ENCODE measurements at regions not wholly inside any gene's neighbourhood (a gene's known extent, or its start where the extent isn't known, plus 50 kb on each side); places are given as distances from the start of the nearest gene placed in this dataset.

DNA sequence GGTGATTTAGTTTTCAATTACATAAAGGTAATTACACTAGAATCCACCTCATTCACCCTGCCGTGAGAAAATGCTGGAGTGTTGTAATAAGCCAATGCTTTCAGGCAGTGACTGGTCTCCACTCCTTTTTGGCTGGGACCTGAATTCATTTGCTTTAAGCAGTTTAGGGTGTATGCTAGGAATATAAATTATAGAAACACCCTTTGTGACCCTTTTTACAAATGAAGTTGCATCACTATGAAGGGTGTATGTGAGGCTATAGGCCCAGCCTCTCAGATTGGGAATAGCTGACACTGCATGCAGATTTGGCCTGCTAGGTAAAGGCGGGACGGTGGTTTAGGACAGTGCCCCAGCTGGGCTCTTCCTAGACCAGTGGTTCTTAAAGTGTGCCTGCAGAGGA lies 50.8 kb upstream of the NFE2L2 start:
- TF ChIP-seq, protein P1, sequence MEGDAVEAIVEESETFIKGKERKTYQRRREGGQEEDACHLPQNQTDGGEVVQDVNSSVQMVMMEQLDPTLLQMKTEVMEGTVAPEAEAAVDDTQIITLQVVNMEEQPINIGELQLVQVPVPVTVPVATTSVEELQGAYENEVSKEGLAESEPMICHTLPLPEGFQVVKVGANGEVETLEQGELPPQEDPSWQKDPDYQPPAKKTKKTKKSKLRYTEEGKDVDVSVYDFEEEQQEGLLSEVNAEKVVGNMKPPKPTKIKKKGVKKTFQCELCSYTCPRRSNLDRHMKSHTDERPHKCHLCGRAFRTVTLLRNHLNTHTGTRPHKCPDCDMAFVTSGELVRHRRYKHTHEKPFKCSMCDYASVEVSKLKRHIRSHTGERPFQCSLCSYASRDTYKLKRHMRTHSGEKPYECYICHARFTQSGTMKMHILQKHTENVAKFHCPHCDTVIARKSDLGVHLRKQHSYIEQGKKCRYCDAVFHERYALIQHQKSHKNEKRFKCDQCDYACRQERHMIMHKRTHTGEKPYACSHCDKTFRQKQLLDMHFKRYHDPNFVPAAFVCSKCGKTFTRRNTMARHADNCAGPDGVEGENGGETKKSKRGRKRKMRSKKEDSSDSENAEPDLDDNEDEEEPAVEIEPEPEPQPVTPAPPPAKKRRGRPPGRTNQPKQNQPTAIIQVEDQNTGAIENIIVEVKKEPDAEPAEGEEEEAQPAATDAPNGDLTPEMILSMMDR (IDR thresholded peaks at IDR 0.05; ENCODE audit: poor library complexity) = no peak
- no peak for TF ChIP-seq EZH2phosphoT487 (IDR thresholded peaks at IDR 0.05; ENCODE audit: low read depth, severe bottlenecking, unreplicated experiment)
